ENCODE measurements at regions not wholly inside any gene's neighbourhood (a gene's known extent, or its start where the extent isn't known, plus 50 kb on each side); places are given as distances from the start of the nearest gene placed in this dataset.
"Not testable (repeated sequence)": the region's sequence is repeated elsewhere in the genome, so short reads cannot be mapped to it uniquely, and the experiment has no call there.

DNA sequence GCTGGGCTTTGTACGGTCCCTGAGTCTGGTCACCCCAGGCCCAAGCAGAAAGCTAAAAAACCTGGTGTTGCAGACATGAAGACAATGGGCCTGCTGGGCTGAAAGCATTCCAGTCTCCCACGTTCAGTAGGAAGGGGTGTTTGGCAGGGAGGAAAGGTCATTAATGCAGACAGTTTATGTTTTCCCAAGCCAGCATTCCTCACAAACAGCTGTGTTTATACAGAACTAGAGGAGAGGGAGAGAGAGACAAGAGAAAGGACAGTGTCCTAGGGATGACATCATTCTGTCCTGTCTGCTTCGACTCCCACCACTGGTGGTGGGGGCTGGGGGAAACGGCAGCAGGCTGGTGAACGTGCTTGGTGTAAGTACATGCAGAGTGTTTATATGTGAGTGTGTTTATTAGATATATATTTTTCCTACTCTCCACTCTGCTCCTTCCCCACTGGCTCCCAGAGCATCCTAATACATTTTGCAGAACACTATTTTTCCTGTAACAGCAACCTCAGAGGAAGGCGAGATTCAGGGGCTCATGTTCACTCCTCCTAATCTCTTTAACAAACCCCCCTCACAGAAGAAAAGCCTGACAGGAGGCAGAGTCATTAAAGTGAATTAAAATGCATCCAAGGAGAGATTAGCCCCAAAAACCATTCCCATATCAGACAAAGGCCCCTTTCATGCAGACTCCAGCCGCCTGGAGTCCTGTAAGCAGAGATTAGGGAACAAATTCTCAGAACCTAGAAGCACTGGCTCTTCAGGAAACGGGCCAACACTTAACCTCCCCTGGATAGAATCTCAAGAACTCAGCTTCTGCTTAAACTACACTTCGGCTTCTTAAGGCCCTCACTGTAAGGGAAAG is 380.4 kb downstream of the TNS1 start:
- no peak for DNase-seq

GRCh38 chr2:217621391-217621801 is 381.4 kb downstream of the TNS1 start:
- DNase-seq: no peak

- no peak for DNase-seq
Measured at GRCh38 chr2:217618744-217619143, 384.1 kb downstream of the TNS1 start.

GRCh38 chr2:217617616-217618022 is 385.2 kb downstream of the TNS1 start:
- DNase-seq: no peak

GRCh38 chr2:217616936-217617335 is 385.9 kb downstream of the TNS1 start:
- no peak for DNase-seq

DNA sequence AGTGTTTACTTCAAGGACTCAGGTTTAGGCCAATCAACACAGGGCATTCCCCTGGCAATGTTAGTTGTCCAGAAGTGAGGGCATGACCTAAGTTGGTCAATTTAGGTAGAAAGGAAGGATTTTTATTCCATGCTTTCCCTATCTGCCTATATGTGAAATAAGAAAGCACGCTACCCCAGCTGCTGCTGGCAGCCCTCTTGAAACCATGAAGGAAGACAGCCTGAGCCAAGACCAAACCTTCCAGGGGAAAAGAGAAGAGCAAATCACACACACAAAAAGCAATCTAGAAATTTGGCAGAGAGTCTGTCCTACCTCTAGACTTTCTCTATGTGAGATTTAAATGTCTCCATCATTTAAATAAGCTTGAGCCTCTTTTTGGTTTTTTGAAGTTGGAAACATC is 387.6 kb downstream of the TNS1 start:
- DNase-seq: no peak

DNA sequence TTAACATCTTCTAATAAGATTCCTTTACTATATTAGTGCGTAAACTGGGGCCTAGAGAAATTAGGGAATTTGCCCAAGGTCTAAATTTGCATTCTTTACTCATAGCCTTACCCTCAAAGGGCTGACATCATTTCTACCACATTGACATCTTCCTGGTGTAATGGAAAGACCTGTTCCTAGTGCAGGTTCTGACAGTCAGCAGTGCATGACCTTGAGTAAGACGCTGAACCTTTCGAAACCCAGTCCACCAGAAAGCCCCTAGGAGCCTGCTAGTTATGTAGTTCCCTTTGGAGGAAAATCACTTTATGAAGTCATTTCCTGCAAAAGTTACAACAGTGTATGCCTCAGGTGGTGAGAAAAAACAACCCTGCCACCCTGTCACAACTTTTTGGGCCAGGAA is 388.3 kb downstream of the TNS1 start:
- DNase-seq: no peak

DNA sequence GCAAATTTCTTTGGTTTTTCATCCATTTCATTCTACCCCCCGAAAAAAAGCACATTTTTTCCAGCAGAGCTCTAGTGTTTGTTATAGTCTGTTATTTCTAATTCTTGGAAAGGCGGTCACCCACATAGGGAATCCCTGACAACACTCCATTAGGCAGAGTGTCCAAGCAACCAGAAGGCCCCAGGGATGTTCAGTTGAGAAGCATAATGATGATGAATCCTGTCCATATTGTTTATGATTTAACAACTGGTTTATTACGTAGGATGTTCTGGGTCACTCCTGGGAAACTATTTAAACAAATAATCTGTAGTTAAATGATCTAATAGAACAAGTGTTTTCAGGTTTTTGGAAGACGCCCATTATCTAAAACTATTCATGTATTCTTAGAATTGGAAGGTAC is 388.7 kb downstream of the TNS1 start:
- no peak for DNase-seq

DNA sequence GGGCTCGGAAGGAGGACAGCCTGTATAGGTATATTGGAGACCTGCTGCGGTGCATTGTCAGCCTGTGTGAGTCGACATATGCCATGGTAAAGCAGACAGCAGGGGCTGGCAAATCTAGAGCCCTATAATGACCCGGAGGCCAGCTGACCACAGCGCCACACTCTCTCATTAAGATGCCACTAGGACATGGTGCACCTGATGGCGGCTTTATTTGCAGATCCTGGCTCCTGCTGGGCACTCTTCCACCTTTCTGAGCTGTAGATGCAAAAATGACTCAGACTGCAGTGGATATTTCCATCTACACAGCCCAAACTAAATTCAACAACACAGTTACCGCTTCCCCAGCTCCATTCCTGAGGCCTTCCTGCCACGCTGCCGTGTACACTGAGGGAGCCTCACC is 389.9 kb downstream of the TNS1 start:
- no peak for DNase-seq

DNA sequence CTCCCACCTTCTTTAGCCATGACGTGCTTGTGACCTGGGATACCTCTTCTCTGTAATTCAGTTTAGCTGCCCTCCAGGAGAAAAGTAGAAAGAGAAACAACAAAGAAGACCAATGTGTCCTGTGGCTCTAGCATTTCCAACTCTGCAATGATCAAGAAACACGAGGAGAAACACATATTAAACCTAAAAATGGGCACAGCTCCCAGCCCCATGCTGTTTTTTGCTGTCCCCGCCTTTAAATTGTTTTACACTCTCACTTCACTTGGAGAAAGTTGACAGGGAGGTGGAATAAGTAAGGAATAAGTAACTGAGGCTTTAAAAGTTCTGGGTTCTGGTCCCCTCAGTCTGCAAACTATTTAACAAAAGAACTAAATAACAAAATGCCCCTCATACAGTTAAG is 390.6 kb downstream of the TNS1 start:
- no peak for DNase-seq

- DNase-seq: no peak
Measured at GRCh38 chr2:217611626-217612127, 391.1 kb downstream of the TNS1 start.

GRCh38 chr2:217611056-217611455 is 391.7 kb downstream of the TNS1 start:
- no peak for DNase-seq

GRCh38 chr2:217610401-217610814 is 392.4 kb downstream of the TNS1 start:
- no peak for DNase-seq

DNA sequence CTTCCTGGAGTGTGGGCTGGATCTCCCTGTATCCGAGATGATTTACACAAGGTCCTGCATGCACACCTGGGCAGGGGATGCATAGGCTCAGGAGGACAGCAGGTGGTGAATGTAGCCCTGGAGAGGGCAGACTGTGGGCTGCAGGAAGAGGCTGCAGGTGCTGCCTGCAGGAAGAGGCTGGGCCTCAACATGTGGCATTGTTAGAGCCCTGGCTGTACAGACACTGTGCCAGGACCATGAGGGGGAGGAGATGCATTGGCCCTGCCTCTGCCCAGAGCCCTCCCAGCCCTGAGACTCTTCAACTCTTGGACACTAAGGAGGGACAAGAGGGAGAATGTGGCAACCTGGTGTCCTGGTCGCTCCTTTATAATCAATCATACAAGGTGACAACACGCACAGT is 392.8 kb downstream of the TNS1 start:
- no peak for DNase-seq

- DNase-seq: no peak
Measured at GRCh38 chr2:217606296-217606695, 396.5 kb downstream of the TNS1 start.

DNA sequence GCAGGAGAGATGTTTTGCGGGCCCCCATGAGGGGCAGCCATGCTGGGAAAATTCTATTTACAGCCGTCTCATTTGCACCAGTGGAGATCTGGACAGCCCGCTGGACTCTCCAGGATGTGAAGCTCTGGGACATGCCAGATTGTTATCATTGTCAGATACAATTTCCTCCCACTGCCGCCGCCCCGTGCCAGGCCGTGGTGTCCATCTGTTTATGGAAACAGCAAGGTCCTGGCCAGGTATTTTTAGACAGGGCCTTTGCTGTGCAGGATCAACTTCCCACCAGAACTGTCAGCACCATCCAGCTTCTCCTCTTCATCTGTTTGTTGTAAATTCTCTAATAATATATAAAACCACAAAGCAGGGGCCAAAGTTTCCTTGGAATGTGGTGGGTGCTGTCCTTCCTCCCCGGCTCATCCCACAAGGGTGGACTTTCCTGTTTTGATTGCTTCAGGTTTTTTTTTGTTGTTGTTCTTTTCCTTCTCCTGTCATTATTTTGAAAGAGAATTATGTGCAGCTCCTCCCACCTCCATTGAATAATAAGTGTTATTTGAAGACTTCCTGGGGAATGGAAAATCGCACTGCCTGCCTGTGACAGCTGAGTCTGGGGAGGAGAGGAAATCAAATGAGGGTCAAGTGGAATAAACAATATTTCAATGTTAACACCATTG is 398.1 kb downstream of the TNS1 start:
- no peak for DNase-seq

- DNase-seq: no peak
Measured at GRCh38 chr2:217601601-217602000, 401.2 kb downstream of the TNS1 start.

GRCh38 chr2:217599906-217600305 is 402.9 kb downstream of the TNS1 start:
- no peak for DNase-seq

DNA sequence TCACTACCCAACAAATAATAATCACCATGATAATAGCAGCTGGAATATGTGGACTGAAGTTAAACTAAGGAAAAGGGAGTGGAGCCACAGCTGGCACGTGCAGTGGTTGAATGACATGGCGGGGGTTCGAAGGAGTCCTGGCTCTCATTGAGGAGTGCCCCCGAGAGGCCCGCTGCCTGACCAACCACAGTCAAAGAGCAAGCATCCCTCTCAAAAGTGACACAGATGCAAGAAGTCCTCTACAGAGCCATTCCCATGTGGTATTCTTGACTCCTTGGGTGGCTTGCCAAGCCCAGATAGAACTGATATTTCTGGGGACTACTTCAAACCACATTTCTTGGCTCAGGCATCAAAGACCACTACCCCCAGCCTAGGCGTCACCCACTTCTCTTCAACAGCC is 405.1 kb downstream of the TNS1 start:
- no peak for DNase-seq

DNA sequence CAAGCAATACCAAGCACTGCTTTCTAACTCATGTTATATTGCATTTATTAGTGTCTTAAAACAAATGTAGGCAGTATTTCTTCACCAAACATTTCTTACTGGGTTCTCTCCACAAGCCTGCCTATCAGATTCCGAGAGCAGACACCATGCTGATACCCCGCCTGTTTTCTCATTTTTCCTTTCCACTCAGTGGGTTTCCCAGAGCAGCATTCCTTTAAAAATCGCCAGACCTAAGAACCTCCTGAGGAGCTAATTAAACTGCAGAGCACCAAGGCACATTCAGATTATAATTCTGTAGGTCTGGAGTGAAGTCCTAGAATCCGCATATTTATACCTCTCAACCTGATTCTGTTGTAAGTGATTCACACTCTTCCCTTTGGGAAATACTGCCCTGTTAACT is 405.6 kb downstream of the TNS1 start:
- DNase-seq: no peak

- DNase-seq: no peak
Measured at GRCh38 chr2:217593732-217594131, 409.1 kb downstream of the TNS1 start.

DNA sequence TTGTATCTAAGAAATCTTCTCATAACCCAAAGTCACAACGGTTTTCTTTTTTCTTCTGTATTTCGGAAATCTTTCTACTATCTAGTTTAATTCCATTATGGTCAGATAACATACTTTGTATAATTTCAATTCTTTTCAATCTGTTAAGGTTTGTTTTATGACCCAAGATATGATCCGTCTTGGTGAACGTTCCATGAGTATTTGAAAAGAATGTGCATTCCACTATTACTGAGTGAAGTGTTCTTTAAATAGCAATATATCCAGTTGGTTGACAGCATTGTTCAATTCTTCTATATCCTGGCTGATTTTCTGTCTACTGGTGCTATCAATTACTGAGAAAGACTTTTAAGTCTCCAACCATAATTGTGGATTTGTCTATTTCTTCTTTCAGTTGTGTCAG is 414.5 kb downstream of the TNS1 start:
- no peak for DNase-seq

DNA sequence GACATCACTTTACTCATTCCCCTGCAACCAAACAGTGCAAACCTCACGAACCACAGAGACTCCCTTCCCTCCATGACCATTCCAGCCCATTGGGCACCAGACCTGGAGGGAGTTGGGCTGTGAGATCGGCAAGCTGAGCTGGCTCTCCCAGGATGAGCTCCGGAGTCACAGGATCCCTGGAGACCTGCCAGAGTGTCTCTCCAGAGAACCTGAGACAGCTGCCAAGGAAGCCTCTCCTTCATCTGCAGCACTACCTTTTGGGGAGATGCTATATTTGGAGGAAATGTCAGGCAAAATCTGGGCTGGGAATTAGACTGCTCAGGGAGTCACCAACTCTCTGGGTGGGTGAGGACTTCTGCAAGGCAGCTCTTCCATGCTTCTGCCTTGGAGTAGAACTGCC is 417.4 kb downstream of the TNS1 start:
- DNase-seq: no peak

DNA sequence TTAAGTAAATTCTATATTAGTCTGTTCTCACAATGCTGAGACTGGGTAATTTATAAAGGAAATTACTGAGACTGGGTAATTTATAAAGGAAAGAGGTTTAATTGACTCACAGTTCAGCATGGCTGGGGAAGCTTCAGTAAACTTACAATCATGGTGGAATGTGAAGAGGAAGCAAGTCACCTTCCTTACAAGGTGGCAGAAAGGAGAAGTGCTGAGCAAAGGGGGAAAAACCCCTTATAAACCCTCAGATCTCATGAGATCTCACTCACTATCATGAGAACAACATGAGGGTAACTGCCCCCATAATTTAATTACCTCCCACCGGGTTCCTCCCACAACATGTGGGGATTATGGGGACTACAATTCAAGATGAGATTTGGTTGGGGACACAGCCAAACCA is 422.4 kb downstream of the TNS1 start:
- DNase-seq: not testable (repeated sequence)
